SH-SY5Y (cell line): ENCODE measurements at regions not wholly inside any gene's neighbourhood (a gene's known extent, or its start where the extent isn't known, plus 50 kb on each side); places are given as distances from the start of the nearest gene placed in this dataset.

Source experiments
- GATA2 ChIP-seq: IDR thresholded peaks from 2 replicates; pipeline ENCODE4 v1.6.1; 2011; ENCODE audit warnings: mild to moderate bottlenecking, low read depth, low read length
- GATA3 ChIP-seq: IDR thresholded peaks from 2 replicates; pipeline ENCODE4 v1.6.1; 2011; ENCODE audit warnings: low read depth, mild to moderate bottlenecking, low read length, moderate library complexity

DNA sequence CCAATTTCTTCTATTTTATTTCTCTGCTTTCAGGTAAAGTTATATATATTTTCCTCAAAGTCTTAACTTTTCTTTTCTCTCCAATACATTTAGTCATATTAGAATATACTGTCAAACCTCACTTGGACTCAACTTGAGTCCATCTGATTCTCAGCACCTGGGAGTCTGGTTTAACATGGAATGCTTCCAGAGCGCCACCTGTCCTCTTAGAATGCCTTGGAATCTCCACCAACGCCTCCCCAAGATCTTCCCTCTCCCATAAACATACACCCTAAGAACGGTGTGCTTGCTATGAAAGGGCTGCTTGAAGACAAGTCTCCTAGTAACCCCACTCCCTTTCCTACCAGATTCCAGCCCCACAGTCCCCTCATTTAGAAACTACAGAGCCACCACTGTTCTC lies 229.1 kb upstream of the MKLN1 start:
- TF ChIP-seq GATA2 (no peak), GATA3 (no peak)
